ENCODE measurements at regions not wholly inside any gene's neighbourhood (a gene's known extent, or its start where the extent isn't known, plus 50 kb on each side); places are given as distances from the start of the nearest gene placed in this dataset.

DNA sequence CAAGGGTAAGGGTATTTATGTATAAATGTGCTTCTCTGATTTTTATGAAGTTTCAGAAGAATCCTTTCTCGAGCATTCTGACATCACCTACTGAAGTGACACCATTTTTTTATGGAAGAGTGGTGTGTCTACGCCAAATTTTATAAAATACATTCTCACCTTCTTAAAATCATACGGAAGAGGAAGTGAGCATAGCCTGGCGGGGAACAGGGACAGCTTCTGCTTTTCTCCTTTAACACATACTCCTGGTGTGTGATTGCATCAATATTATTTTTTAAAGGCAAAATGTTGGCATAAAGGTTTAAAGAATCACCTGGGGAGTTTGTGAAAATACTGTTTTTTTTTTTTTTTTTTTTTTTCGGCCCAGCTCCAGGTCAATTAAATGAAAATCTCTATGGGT is 733.6 kb upstream of the MAN1A1 start (continued):
- TF ChIP-seq, protein P1, sequence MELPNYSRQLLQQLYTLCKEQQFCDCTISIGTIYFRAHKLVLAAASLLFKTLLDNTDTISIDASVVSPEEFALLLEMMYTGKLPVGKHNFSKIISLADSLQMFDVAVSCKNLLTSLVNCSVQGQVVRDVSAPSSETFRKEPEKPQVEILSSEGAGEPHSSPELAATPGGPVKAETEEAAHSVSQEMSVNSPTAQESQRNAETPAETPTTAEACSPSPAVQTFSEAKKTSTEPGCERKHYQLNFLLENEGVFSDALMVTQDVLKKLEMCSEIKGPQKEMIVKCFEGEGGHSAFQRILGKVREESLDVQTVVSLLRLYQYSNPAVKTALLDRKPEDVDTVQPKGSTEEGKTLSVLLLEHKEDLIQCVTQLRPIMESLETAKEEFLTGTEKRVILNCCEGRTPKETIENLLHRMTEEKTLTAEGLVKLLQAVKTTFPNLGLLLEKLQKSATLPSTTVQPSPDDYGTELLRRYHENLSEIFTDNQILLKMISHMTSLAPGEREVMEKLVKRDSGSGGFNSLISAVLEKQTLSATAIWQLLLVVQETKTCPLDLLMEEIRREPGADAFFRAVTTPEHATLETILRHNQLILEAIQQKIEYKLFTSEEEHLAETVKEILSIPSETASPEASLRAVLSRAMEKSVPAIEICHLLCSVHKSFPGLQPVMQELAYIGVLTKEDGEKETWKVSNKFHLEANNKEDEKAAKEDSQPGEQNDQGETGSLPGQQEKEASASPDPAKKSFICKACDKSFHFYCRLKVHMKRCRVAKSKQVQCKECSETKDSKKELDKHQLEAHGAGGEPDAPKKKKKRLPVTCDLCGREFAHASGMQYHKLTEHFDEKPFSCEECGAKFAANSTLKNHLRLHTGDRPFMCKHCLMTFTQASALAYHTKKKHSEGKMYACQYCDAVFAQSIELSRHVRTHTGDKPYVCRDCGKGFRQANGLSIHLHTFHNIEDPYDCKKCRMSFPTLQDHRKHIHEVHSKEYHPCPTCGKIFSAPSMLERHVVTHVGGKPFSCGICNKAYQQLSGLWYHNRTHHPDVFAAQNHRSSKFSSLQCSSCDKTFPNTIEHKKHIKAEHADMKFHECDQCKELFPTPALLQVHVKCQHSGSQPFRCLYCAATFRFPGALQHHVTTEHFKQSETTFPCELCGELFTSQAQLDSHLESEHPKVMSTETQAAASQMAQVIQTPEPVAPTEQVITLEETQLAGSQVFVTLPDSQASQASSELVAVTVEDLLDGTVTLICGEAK (IDR thresholded peaks at IDR 0.05), result no peak
- TF ChIP-seq, protein P1 (CRISPR knock-in tag; IDR thresholded peaks at IDR 0.05), result no peak

DNA sequence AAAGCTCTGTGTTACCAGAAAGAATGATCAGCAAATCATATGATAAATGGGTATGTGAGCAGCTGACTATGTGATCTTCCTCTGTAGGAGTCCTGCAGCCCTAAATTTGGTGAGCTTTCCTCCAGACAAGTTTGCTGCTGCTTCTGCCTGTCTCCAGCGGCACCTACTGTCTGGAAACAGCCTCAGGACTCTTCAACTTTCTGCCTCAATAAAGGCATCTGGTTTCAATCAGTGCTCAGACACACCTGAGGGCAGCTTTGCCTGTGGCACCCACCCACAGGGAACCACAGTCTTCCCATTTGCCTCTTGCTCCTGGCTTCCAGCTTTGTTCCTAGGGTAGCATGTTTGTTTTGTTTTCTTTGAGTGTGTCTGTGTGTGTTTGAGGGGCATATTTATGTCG is 727.9 kb upstream of the MAN1A1 start:
- no peak overlapping the region for H3K27ac ChIP-seq (ENCODE audit: extremely low read depth, low read depth, low read length)

More for the DNA sequence above, 727.9 kb upstream of the MAN1A1 start:
- Histone ChIP-seq H3K4me3 (no peak overlapping the region), H3K9me3 (replicated peaks; ENCODE audit: control insufficient read depth, insufficient read depth, low read depth, low read length) (no peaks in the 10 kb centered on the region), H3K27me3 (ENCODE audit: control insufficient read depth in 2 of 2, insufficient read depth in 2 of 2, low read length in 2 of 2) (no peaks in the 10 kb centered on the region), H2AFZ (ENCODE audit: low read depth, low read length) (no peak overlapping the region), H3K9ac (ENCODE audit: insufficient read depth in 1 of 2, low read depth in 2 of 2, low read length in 2 of 2) (no peak overlapping the region), H3K4me1 (replicated peaks in 1 of 2; ENCODE audit: control insufficient read depth in 2 of 2, insufficient read depth in 2 of 2, low read length in 2 of 2) (no peaks in the 10 kb centered on the region), H3K36me3 (ENCODE audit: control insufficient read depth, insufficient read depth, low read length) (no peaks in the 10 kb centered on the region), H3K9me1 (ENCODE audit: control insufficient read depth, insufficient read depth, low read length) (no peaks in the 10 kb centered on the region), H3K4me2 (ENCODE audit: insufficient read depth, low read length) (no peak overlapping the region), H3K79me2 (ENCODE audit: control insufficient read depth, insufficient read depth, low read length) (no peaks in the 10 kb centered on the region), H4K20me1 (replicated peaks; ENCODE audit: control insufficient read depth, insufficient read depth, low read length) (no peaks in the 10 kb centered on the region)
- ATAC-seq (no peak), DNase-seq (ENCODE audit: extremely low read depth in 1 of 4, low spot score in 3 of 4) (peak in 1 of 4 experiments; percentile 1), FAIRE-seq (no peak)
- POLR2A ChIA-PET, result no interaction called here
- BruUV-seq (replicated peaks), result no TSS peak
- in situ Hi-C loops (cut with MboI) (no loop called here), intact Hi-C loops (cut with micrococcal nuclease) (no loop called here)
- CTCF ChIA-PET (ENCODE audit: low intra/inter-chr PET ratio), result no interaction called here
- TF ChIP-seq RAD21 (CRISPR knock-in tag; conservative IDR thresholded peaks at IDR 0.05 in 1 of 2, IDR thresholded peaks at IDR 0.05 in 1 of 2), result peak; percentile 16 to 53; a peak in 3 of 4 replicates
- TF ChIP-seq EHMT2 (IDR thresholded peaks at IDR 0.05), result no peak
- whole genome bisulfite sequencing (ENCODE audit: insufficient coverage, low coverage, missing lambda C conversion rate), result 0% methylated on average over 2 of the region's 2 CpGs
